ENCODE measurements at regions not wholly inside any gene's neighbourhood (a gene's known extent, or its start where the extent isn't known, plus 50 kb on each side); places are given as distances from the start of the nearest gene placed in this dataset.
"Not testable (repeated sequence)": the region's sequence is repeated elsewhere in the genome, so short reads cannot be mapped to it uniquely, and the experiment has no call there.

- TF ChIP-seq CTCF (IDR thresholded peaks at IDR 0.05), result no peak
- Histone ChIP-seq H3K9me3 (no peaks in the 10 kb centered on the region), H3K4me3 (no peak overlapping the region), H3K27me3 (ENCODE audit: low read depth) (no peaks in the 10 kb centered on the region), H3K27ac (no peak overlapping the region), H3K4me1 (no peaks in the 10 kb centered on the region), H3K36me3 (no peaks in the 10 kb centered on the region)
- intact Hi-C loops (cut with DNase I), result no loop called here
- ATAC-seq, result no peak
- DNase-seq, result no peak
These were observed 125.7 kb downstream of the CRLF2 start for GRCh38 chrX:1086444-1087409.

- H3K27ac ChIP-seq; H3K4me1 ChIP-seq; H3K4me3 ChIP-seq; intact Hi-C loops (cut with DNase I); H3K27me3 ChIP-seq (ENCODE audit: low read depth); H3K9me3 ChIP-seq; ATAC-seq; H3K36me3 ChIP-seq; DNase-seq: not testable (repeated sequence)
These were observed 126.6 kb downstream of the CRLF2 start for GRCh38 chrX:1085871-1086270.

- DNase-seq, result no peak
- no peak for TF ChIP-seq CTCF (IDR thresholded peaks at IDR 0.05)
- no peak for ATAC-seq
- intact Hi-C loops (cut with DNase I), result no loop called here
- no peaks in the 10 kb centered on the region for H3K27me3 ChIP-seq (ENCODE audit: low read depth)
- no peaks in the 10 kb centered on the region for H3K36me3 ChIP-seq
- no peaks in the 10 kb centered on the region for H3K9me3 ChIP-seq
- H3K4me3 ChIP-seq, result no peak overlapping the region
- H3K4me1 ChIP-seq, result no peaks in the 10 kb centered on the region
- H3K27ac ChIP-seq, result no peak overlapping the region
These were observed 127.8 kb downstream of the CRLF2 start for GRCh38 chrX:1084689-1085088.

- no peak for TF ChIP-seq CTCF (IDR thresholded peaks at IDR 0.05)
- Histone ChIP-seq H3K4me3 (no peak overlapping the region), H3K4me1 (no peaks in the 10 kb centered on the region), H3K27ac (no peak overlapping the region), H3K36me3 (no peaks in the 10 kb centered on the region), H3K27me3 (ENCODE audit: low read depth) (no peaks in the 10 kb centered on the region), H3K9me3 (peaks cover 5% of the 10 kb centered on the region)
- ATAC-seq, result no peak
- intact Hi-C loops (cut with DNase I), result no loop called here
- DNase-seq, result no peak
These were observed 135.4 kb downstream of the CRLF2 start for GRCh38 chrX:1076871-1077651.

GRCh38 chrX:1075741-1076140 lies 136.7 kb downstream of the CRLF2 start:
- no peak overlapping the region for H3K4me3 ChIP-seq
- intact Hi-C loops (cut with DNase I), result no loop called here
- H3K9me3 ChIP-seq, result peaks cover 5% of the 10 kb centered on the region
- no peak for DNase-seq
- H3K27me3 ChIP-seq (ENCODE audit: low read depth), result no peaks in the 10 kb centered on the region
- no peak for TF ChIP-seq CTCF (IDR thresholded peaks at IDR 0.05)
- H3K27ac ChIP-seq, result no peak overlapping the region
- ATAC-seq, result no peak
- H3K36me3 ChIP-seq, result no peaks in the 10 kb centered on the region
- no peaks in the 10 kb centered on the region for H3K4me1 ChIP-seq

- Histone ChIP-seq H3K27me3 (ENCODE audit: low read depth) (no peaks in the 10 kb centered on the region), H3K36me3 (no peaks in the 10 kb centered on the region), H3K4me3 (no peak overlapping the region), H3K9me3 (peaks cover 5% of the 10 kb centered on the region), H3K4me1 (no peaks in the 10 kb centered on the region), H3K27ac (no peak overlapping the region)
- no peak for DNase-seq
- intact Hi-C loops (cut with DNase I), result no loop called here
- ATAC-seq, result no peak
- TF ChIP-seq CTCF (IDR thresholded peaks at IDR 0.05), result no peak
These were observed 137.3 kb downstream of the CRLF2 start for GRCh38 chrX:1075156-1075555.
